NT2/D1 (cell line): ENCODE measurements at regions not wholly inside any gene's neighbourhood (a gene's known extent, or its start where the extent isn't known, plus 50 kb on each side); places are given as distances from the start of the nearest gene placed in this dataset.

Source experiments
- SUZ12 ChIP-seq: IDR thresholded peaks from 2 replicates; pipeline ENCODE4 v1.6.1; 2011; ENCODE audit not compliant: insufficient read length, insufficient read depth; ENCODE audit errors: extremely low read depth
- YY1 ChIP-seq: IDR thresholded peaks from 2 replicates; pipeline ENCODE4 v1.6.1; 2011; ENCODE audit not compliant: insufficient read length, insufficient read depth
- ZNF274 ChIP-seq: IDR thresholded peaks from 2 replicates; pipeline ENCODE4 v1.6.1; 2011; ENCODE audit warnings: mild to moderate bottlenecking, low read depth, low read length

- no peak for TF ChIP-seq YY1
- no peak for TF ChIP-seq SUZ12
- no peak for TF ChIP-seq ZNF274
Observed at GRCh38 chr6:134826889-134827737, 122.8 kb downstream of the ALDH8A1 start.
